Thymus (tissue), 11 donors: ENCODE measurements at regions not wholly inside any gene's neighbourhood (a gene's known extent, or its start where the extent isn't known, plus 50 kb on each side); places are given as distances from the start of the nearest gene placed in this dataset.

Experiments used
- DNase-seq, 9 donors: peaks; one replicate each; pipeline ENCODE4 v3.0.0-alpha.2; 2013; ENCODE audit warnings: low spot score in 9 of 9, low read depth in 6 of 9, missing footprints in 1 of 9
- H3K27ac ChIP-seq, 2 donors: one replicate each; pipeline ENCODE4 v1.5.1; 2013; ENCODE audit warnings: control low read depth in 1 of 2, low read depth in 1 of 2, low read length in 1 of 2, mild to moderate bottlenecking in 1 of 2, moderate library complexity in 1 of 2
- H3K27me3 ChIP-seq, 2 donors: one replicate each; pipeline ENCODE4 v1.5.1; 2013; ENCODE audit warnings: low read length in 1 of 2; ENCODE audit not compliant: control insufficient read depth in 2 of 2, insufficient read depth in 1 of 2
- H3K36me3 ChIP-seq, 2 donors: one replicate each; pipeline ENCODE4 v1.5.1; 2013; ENCODE audit warnings: low read length in 1 of 2, mild to moderate bottlenecking in 1 of 2, moderate library complexity in 1 of 2; ENCODE audit not compliant: control insufficient read depth in 2 of 2, insufficient read depth in 2 of 2
- H3K4me1 ChIP-seq, 2 donors: one replicate each; pipeline ENCODE4 v1.5.1; 2013; ENCODE audit warnings: low read length in 2 of 2; ENCODE audit not compliant: control insufficient read depth in 2 of 2, insufficient read depth in 2 of 2
- H3K4me3 ChIP-seq, 2 donors: one replicate each; pipeline ENCODE4 v1.5.1; 2013; ENCODE audit warnings: low read length in 2 of 2, control low read depth in 1 of 2, mild to moderate bottlenecking in 1 of 2
- H3K9me3 ChIP-seq, 2 donors: one replicate each; pipeline ENCODE4 v1.5.1; 2013; ENCODE audit warnings: low read length in 1 of 2, mild to moderate bottlenecking in 1 of 2; ENCODE audit not compliant: control insufficient read depth in 2 of 2, insufficient read depth in 1 of 2
- WGBS: extraction: QIAGEN DNeasy Blood & Tissue Kit; methylation state at CpG from one replicate; pipeline ENCODE4 v1.1.7; 2013; 5-methylcytosine and 5-hydroxymethylcytosine counted together
- donor health status: healthy.

DNA sequence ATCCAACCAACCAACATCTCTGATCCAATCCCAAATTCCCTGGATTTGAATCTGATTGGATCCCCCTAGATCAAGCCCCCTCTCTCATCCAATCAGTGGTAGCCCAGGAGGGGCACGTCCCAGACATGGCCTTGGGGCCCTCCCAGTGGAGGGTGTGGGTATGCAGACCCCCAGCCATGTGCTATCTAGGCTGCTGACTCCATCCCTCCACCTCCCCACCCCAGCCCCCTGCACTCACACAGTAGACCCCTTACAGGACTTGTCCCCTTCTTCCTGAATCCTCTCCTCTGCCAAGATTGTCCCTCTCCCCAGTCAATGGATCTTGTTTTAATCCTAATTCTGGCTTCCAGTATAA is 153.4 kb downstream of the OAT start:
- Histone ChIP-seq H3K27me3 (no peaks in the 10 kb centered on the region), H3K36me3 (no peaks in the 10 kb centered on the region), H3K27ac (no peak overlapping the region), H3K4me1 (no peaks in the 10 kb centered on the region), H3K9me3 (no peaks in the 10 kb centered on the region), H3K4me3 (no peak overlapping the region)
- no peak for DNase-seq
- WGBS = 91% methylated on average over 1 of the region's 1 CpG

- no peaks in the 10 kb centered on the region for H3K36me3 ChIP-seq
- H3K27ac ChIP-seq = no peak overlapping the region
- no peaks in the 10 kb centered on the region for H3K27me3 ChIP-seq
- no peak overlapping the region for H3K4me3 ChIP-seq
- DNase-seq = no peak
- H3K9me3 ChIP-seq = no peaks in the 10 kb centered on the region
- WGBS = 97% methylated on average over 17 of the region's 17 CpGs
- H3K4me1 ChIP-seq = no peaks in the 10 kb centered on the region
Observed at GRCh38 chr10:124264711-124265390, 153.9 kb downstream of the OAT start.

- H3K27ac ChIP-seq = no peak overlapping the region
- no peak overlapping the region for H3K4me3 ChIP-seq
- H3K4me1 ChIP-seq = no peaks in the 10 kb centered on the region
- 95% methylated on average over 7 of the region's 7 CpGs for WGBS
- H3K27me3 ChIP-seq = no peaks in the 10 kb centered on the region
- DNase-seq = no peak
- H3K9me3 ChIP-seq = no peaks in the 10 kb centered on the region
- H3K36me3 ChIP-seq = no peaks in the 10 kb centered on the region
Observed at GRCh38 chr10:124264271-124264670, 154.5 kb downstream of the OAT start.

DNA sequence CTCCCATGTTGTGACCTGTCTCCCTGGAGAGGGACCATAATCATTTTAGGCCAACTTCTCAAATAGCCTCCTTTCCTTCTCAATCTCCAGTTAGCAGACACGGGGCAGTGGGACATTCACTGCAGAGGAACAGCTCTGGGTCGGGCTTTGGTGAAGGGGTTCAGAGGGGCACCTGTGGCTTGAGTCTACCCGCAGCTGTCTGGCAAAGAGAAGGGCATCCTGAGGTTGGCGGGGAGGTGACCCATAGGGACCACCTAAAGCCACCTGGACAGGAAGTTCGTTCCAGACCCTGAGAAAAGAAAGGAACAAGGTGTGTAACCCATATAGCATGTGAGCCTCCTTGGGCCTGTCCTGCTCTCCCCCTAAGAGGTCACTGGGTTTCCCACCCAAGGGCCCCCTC is 155.0 kb downstream of the OAT start:
- H3K4me3 ChIP-seq = no peak overlapping the region
- 94% methylated on average over 5 of the region's 5 CpGs for WGBS
- DNase-seq = no peak
- no peaks in the 10 kb centered on the region for H3K9me3 ChIP-seq
- H3K36me3 ChIP-seq = no peaks in the 10 kb centered on the region
- H3K27me3 ChIP-seq = no peaks in the 10 kb centered on the region
- no peaks in the 10 kb centered on the region for H3K4me1 ChIP-seq
- H3K27ac ChIP-seq = no peak overlapping the region

DNA sequence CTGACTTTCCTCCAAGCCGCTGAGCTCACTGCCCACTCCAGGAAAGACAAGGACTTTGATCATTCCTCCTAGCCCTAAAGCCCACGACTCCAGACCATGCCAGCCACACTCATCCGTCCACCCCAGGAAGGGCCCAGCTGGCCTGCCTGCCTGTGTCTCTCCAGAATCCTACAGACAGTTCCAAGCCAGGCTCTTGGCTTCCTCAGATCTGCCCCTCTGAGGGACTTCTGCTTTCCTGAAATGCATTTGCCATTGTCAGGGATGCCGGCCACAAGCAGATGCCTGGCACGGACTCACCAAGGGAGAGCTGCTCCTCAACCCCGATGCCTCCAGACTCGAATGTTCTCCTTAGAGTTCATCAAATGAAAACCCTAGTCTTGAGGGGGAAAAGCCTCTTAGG is 155.8 kb downstream of the OAT start:
- H3K4me3 ChIP-seq = no peak overlapping the region
- H3K4me1 ChIP-seq = no peaks in the 10 kb centered on the region
- H3K27ac ChIP-seq = no peak overlapping the region
- H3K27me3 ChIP-seq = no peaks in the 10 kb centered on the region
- no peaks in the 10 kb centered on the region for H3K36me3 ChIP-seq
- WGBS = 87% methylated on average over 7 of the region's 7 CpGs
- no peaks in the 10 kb centered on the region for H3K9me3 ChIP-seq
- DNase-seq = no peak

DNA sequence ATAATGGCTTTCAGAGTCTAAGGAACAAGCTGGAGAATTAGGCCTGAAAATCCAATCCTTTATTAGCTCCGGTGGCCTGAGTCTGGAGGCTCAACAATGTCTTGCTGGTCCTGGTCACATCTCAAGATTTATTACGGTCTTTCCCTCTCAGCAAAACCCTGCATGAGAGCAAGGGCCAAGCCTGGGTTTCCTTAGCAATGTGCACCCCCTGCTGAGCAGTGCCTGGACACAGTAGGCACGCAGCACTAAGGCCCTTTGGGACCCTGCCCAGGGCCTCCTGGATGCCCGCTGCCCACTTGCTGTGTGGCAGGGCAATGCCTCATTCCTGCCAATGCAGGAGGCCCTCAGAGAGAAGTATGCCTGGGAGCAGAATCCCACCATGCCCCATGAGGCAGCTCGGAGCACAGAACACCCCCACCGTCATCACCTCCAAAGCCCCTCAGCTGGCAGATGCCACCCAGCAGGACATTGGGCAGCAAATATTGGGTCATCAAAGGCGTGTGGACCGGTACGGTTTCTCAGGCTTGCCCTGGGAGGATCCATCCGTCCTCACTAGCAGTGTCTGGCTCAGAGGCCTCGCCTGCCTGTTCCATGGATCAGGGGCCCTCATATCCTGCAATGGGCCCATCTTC is 156.4 kb downstream of the OAT start:
- WGBS = 95% methylated on average over 11 of the region's 11 CpGs
- Histone ChIP-seq H3K4me3 (no peak overlapping the region), H3K9me3 (no peaks in the 10 kb centered on the region), H3K27ac (no peak overlapping the region), H3K27me3 (no peaks in the 10 kb centered on the region), H3K36me3 (no peaks in the 10 kb centered on the region), H3K4me1 (no peaks in the 10 kb centered on the region)
- no peak for DNase-seq

- Histone ChIP-seq H3K9me3 (no peaks in the 10 kb centered on the region), H3K4me1 (no peaks in the 10 kb centered on the region), H3K4me3 (no peak overlapping the region), H3K27ac (no peak overlapping the region), H3K27me3 (no peaks in the 10 kb centered on the region), H3K36me3 (no peaks in the 10 kb centered on the region)
- peak in 6 of 9 donors; percentile 12 to 49 (median 24) for DNase-seq
- 88% methylated on average over 7 of the region's 7 CpGs for WGBS
Observed at GRCh38 chr10:124259139-124259825, 159.4 kb downstream of the OAT start.

- 90% methylated on average over 6 of the region's 6 CpGs for WGBS
- H3K4me3 ChIP-seq = no peak overlapping the region
- no peaks in the 10 kb centered on the region for H3K36me3 ChIP-seq
- H3K27me3 ChIP-seq = no peaks in the 10 kb centered on the region
- H3K9me3 ChIP-seq = no peaks in the 10 kb centered on the region
- no peaks in the 10 kb centered on the region for H3K4me1 ChIP-seq
- DNase-seq = no peak
- H3K27ac ChIP-seq = no peak overlapping the region
Observed at GRCh38 chr10:124257781-124258180, 160.9 kb downstream of the OAT start.

DNA sequence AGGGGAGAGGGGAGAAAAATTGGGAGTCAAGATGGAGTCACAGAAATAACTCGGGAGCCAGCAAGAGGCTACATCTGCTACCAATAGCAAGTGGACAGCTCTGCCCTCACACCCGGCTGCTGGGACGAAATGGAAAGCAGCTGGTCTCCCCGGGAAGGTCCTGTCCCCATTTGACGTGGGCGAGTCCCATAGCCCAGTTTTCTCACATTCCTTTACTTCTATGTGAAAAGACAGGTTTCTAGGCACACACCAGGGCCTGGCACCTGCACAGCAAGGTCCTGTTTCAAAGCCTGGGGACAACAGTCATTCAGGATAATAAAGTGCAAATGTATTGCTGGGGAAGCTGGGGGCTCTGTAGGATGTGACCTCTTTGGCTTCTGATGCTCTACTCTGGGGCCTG is 162.6 kb downstream of the OAT start:
- Histone ChIP-seq H3K36me3 (no peaks in the 10 kb centered on the region), H3K9me3 (no peaks in the 10 kb centered on the region), H3K27ac (no peak overlapping the region), H3K4me1 (peaks cover 0 to 3% of the 10 kb centered on the region in 2 donors), H3K4me3 (no peak overlapping the region), H3K27me3 (no peaks in the 10 kb centered on the region)
- DNase-seq = no peak
- WGBS = 96% methylated on average over 6 of the region's 6 CpGs
